Fibroblast of skin of right quadriceps (primary cell): ENCODE measurements at regions not wholly inside any gene's neighbourhood (a gene's known extent, or its start where the extent isn't known, plus 50 kb on each side); places are given as distances from the start of the nearest gene placed in this dataset.

Experiments
- DNase-seq: peaks from one replicate; pipeline ENCODE4 v3.0.0-alpha.2; 2013

DNA sequence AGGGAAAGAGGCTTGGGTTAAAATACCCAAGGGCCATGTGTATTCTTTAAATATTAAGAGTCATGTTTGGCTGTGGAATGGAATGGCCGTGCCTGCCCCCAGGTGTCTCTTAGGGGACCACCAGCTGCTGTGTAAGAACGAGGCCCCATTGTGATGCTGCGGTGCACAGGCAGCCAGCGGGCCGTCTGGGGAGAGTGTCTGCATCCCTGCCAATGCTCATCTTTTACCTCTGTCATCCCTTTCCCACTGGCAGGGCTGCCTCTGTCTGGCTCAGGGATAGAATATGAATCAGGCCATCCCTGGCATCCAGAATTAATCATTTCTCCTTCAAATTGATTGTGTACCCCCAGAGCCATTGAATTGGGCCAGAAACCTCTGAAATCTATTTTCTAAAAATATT, 137.8 kb upstream of the GALNT17 start:
- no peak for DNase-seq

DNA sequence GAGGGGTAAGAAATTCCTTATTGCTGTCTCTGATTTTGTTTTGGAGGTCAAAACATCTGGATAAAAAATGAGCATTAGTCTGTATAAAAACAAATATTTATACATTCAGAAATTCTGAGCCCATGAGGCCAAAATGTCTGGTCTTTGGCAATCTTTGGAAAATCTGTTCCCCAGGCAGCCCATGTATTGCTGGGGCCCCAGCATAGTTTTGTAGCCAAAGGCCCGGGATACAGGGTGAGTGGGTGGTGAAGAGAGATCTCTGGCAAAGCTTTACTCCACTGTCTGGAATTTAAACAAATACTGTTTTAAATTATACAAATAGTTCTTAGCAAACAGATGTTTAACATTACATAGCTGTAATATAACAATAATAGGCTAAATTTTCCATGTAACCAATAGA, 134.7 kb upstream of the GALNT17 start:
- no peak for DNase-seq

DNA sequence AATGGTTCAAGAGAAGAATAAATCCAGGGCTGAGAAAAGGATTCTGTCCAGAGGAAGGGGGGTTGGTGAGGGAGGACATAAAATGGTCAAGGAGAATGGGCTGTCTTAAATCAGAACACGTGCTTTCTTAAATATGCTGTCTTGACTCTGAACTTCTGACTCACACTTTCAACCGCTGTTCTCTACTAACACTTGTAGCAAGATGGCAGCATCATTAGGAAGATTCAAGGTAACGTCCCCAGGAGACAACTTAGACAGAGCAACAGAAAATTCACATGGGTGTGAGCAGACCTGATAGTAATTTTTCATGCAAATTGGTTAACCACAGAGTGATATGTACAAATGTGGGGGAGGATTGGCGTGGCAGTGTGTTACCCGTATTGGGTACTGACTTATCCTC, 126.8 kb upstream of the GALNT17 start:
- DNase-seq, result no peak

DNA sequence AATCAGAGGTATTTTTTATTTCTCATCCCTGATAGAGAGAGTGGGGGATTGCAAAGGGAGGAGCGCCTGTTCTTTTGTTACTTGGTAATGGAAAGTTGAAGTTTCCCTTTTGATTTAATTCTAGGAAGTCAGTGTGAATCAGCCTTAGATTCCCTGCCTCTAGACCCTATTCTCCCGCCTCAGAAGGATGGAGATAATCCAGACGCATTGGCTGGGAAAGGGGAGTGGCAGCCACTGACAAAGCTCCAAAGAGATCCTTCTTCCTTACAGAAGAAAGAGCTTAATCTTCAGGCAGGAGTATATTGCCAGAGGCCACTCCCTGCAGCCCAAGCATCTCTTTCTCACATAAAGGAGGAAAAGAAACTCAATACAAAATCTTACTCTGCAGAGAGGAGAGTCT, 122.3 kb upstream of the GALNT17 start:
- DNase-seq, result no peak

- DNase-seq, result no peak
Measured at GRCh38 chr7:71015252-71015900, 116.6 kb upstream of the GALNT17 start.

GRCh38 chr7:71016401-71016800, 115.5 kb upstream of the GALNT17 start:
- DNase-seq, result no peak

DNA sequence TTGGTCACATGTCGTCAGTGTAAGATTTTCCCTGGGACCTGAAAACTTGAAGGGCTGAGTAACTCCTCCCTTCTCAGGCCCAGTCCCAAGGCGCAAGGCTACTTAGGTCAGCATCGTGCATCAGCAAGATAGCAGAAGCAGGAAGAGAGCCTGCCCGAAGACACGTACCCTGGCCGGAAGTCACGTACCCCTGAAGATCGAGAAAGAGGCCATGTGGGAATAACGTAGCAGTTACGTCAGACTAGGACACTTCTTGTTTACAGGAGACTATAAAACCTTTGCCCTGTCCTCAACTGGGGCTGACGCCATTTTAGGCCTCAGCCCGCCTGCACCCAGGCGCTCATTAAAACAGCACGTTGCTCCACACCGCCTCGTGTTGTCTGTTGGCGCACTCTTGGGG, 114.3 kb upstream of the GALNT17 start:
- no peak for DNase-seq

- DNase-seq, result peak; percentile 1
Measured at GRCh38 chr7:71019706-71020105, 112.2 kb upstream of the GALNT17 start.

- no peak for DNase-seq
Measured at GRCh38 chr7:71021131-71021530, 110.8 kb upstream of the GALNT17 start.

DNA sequence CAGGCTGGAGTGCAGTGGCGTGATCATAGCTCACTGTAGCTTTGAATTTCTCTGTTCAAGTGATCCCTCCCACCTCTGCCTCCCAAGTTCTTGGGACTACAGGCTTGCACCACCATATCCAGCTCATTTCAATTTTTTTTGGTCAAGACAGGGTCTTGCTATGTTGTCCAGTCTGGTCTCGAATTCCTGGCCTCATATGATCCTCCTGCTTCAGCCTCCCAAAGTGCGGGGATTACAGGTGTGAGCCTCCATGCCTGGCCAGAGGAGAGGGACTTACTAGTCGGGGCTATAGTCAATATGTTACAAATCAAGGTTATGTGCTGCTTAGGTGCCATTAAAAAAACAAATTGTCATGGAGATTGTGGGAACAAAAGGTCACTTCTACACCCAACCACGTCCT, 105.3 kb upstream of the GALNT17 start:
- no peak for DNase-seq

DNA sequence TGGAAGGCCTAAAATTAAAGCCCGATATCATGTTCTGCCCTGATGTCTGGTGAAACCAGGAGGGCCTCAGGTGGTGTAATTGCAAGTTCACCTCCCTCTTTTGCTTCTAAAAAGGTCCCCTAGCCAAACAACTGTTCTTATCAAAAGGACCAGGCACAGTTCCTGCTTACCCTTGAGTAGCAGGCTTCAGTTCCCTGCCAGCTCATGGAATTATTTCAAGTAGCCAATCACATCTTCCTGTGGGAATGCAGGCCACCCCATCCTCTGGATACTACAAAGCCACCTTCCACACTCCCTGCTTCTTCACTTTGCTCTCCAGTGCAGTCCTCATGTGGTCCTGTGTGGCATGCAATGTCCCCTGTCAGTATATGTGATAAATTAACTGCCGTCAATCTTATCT, 97.7 kb upstream of the GALNT17 start:
- no peak for DNase-seq

DNA sequence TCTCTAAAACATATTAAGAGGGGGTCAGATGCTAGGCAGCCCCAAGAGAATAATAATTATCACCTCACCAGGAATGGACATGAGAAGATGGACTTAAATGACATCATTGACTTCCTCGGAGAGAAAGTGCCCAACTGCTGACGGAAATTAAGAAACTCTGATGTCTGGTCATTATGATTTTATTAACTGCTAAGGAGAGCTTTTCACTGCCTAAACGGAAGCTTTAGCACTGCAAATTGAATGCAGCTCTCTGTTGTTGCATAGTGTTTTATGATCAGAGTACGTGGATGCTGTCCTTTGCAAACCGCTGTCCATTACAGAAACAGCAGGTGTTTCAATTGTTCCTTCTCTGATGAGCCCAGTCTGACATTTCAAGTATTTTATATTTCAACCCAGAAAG, 89.4 kb upstream of the GALNT17 start:
- DNase-seq, result no peak

- no peak for DNase-seq
Measured at GRCh38 chr7:71050492-71050891, 81.5 kb upstream of the GALNT17 start.

DNA sequence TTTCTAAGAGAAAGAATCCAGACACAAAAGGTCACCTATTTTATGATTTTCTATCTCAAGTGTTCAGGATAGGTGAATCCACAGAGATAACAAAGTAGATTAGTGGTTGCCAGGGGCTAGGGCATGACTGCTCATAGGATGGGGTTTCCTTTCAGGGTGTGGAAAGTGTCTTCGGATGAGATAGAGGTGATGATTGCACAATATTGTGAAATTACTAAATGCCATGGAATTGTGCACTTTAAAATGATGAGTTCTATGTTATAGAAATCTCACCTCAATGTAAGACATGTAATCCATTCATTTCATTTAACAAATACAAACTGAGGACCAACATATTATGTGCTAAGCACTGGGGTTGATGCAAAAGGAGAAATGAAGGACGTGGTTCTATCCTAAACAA, 76.4 kb upstream of the GALNT17 start:
- no peak for DNase-seq

GRCh38 chr7:71077743-71078476, 54.0 kb upstream of the GALNT17 start:
- DNase-seq, result no peak
